ENCODE measurements at regions not wholly inside any gene's neighbourhood (a gene's known extent, or its start where the extent isn't known, plus 50 kb on each side); places are given as distances from the start of the nearest gene placed in this dataset.

DNA sequence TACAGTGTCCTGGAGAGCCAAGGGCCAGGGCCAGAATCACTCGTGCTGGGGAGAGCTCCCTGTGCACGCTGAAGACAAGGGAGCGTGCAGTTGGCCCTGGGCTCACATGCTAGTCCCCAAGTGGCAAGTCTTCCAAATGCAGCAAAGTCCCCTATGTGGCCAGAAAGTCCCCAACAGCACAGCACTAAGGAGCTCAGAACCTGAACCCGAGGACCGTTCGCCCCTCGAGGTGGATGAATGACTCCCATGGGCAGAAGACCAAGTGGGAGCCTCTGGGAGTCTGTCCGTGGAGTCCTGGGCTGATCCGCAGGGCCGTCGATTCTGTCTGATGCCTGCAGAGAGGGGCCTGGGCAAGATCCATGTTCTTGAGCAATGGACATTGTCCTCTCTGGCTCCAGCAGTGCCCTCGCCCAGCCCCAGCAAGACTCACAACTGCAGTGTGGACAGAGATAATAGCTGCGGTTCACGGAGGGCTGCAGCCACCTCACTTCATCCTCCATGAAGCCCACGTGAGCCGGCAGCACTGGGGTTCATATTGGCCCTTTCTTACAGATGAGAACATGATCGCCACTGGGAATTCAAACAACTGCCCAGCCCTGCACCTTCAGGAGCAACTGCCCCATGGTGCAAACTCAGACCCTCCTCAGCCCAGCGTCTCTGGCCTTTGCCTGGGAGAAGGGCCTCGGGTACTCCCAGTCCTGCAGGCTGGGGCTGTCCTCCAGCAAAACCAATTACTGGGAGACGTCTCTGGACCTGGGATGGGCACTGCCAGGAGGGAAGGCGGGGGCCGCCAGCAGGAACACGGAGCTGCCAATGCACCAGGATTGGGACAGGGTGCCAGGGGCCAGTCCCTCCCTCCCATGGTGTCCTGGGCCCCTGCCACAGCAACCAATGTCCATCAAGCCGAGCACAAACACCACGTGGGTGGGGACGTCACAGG lies 243.7 kb downstream of the NPHP4 start:
- no peak for TF ChIP-seq L3MBTL2 (conservative IDR thresholded peaks at IDR 0.05)
- TF ChIP-seq CTBP1 (IDR thresholded peaks at IDR 0.05; ENCODE audit: borderline replicate concordance) = no peak
- TF ChIP-seq, protein P1, sequence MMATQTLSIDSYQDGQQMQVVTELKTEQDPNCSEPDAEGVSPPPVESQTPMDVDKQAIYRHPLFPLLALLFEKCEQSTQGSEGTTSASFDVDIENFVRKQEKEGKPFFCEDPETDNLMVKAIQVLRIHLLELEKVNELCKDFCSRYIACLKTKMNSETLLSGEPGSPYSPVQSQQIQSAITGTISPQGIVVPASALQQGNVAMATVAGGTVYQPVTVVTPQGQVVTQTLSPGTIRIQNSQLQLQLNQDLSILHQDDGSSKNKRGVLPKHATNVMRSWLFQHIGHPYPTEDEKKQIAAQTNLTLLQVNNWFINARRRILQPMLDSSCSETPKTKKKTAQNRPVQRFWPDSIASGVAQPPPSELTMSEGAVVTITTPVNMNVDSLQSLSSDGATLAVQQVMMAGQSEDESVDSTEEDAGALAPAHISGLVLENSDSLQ (IDR thresholded peaks at IDR 0.05) = no peak
- no peak for TF ChIP-seq SP1 (IDR thresholded peaks at IDR 0.05)
- TF ChIP-seq FOXK2 (IDR thresholded peaks at IDR 0.05) = no peak
- no peak for TF ChIP-seq ELF4 (IDR thresholded peaks at IDR 0.05)
- TF ChIP-seq BHLHE40 (IDR thresholded peaks at IDR 0.05; ENCODE audit: borderline replicate concordance) = no peak
- no peak for TF ChIP-seq HDGF (IDR thresholded peaks at IDR 0.05; ENCODE audit: borderline replicate concordance)
- no peak for TF ChIP-seq SUZ12 (IDR thresholded peaks at IDR 0.05)

Data from HEK293T (cell line).